HG02943 (cell line): ENCODE measurements at regions not wholly inside any gene's neighbourhood (a gene's known extent, or its start where the extent isn't known, plus 50 kb on each side); places are given as distances from the start of the nearest gene placed in this dataset.

Experiments
- ATAC-seq: cut with Tn5 transposase; IDR thresholded peaks from one replicate; pipeline ENCODE4 v1.9.1; 2021; ENCODE audit warnings: mild to moderate bottlenecking, low read depth, moderate library complexity; ENCODE audit not compliant: unreplicated experiment

DNA sequence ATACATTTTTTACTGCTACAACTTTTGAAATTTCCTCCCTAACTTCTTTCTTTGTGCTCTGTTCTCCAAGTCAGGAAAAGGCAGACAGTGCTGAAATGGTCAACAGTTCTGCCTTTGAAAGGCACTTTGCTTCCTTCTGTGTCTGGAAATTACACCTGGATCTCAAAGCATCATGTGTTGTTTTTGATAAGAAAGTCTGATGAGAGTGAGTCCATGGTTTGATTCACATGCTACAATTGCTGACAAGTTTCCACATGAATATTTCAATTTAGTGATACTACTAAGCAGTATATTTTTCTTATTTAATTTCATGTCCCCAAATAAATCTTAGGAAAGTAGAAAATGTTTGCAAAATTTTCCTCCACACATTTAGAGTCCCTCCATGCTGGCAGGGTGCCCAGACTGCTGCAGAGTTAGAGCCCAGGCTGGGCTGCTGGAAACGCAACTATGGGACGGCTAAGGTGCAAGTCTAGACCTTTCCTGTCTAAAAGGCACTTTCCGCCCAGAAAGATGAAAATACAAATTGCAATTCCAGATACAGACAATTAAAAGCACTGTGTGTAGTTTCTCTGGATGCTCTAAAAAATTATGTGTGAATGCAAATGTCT lies 96.6 kb upstream of the RUNX1 start:
- ATAC-seq: no peak

- ATAC-seq: no peak
These were observed 95.9 kb upstream of the RUNX1 start for GRCh38 chr21:35144978-35145377.

- ATAC-seq: no peak
These were observed 93.1 kb upstream of the RUNX1 start for GRCh38 chr21:35142036-35142815.

DNA sequence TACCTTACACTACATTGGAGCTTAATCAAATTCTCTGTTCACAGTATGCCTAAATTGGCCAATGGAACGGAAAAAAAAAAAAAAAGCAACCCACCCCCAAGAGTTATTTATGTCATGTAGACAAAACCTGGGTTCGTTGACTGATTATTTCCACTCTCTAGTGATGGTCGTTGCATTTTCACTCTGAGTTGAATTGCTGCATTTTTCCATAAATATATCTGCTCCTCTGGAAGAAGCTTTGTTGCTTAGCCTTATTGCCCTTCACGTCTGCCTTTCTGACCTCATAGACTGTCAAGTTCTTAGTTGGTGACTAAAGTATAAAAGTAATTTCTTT lies 90.2 kb upstream of the RUNX1 start:
- no peak for ATAC-seq

GRCh38 chr21:35138665-35139381 lies 89.7 kb upstream of the RUNX1 start:
- ATAC-seq: no peak

GRCh38 chr21:35136586-35137219 lies 87.6 kb upstream of the RUNX1 start:
- ATAC-seq: no peak

DNA sequence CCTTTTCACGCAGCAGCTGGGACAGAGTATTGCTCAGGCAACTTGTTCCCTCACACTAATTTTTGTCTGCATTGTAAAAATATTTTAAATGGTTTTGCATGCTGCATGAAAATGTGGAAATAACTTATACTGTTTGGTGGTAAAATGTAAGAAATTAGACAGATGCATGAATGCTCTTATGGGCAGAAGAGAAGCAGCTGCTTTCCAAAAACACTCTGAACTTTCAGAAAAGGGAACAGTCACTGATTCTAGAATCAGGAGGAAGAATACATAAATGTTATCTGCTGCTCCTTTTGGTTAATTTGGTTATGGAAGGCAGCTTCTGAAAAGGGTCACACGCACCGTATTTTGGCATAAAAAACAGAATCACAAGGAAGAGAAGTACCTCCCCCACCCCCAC lies 87.0 kb upstream of the RUNX1 start:
- no peak for ATAC-seq

- ATAC-seq: no peak
These were observed 86.4 kb upstream of the RUNX1 start for GRCh38 chr21:35135481-35135880.

GRCh38 chr21:35134309-35134708 lies 85.2 kb upstream of the RUNX1 start:
- no peak for ATAC-seq

DNA sequence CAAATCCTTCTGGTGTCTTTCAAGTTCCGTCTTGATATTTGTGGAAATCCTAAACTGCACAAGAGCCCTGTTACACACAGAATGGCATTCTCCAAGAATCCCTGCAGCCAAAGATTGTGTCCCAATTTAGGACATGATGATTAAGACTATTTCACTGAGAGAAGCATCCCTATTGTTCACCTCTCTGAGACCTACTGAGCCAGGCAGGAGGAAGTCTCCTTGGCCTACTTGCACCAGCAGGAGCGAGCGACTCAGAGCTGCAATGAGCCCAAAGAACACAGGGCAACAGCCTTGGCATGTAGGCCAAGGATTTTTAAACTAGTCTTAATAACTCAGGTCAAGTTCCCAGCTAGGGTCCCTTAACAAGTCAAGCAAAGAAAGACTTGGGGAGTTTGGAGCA lies 79.4 kb upstream of the RUNX1 start:
- ATAC-seq: no peak

DNA sequence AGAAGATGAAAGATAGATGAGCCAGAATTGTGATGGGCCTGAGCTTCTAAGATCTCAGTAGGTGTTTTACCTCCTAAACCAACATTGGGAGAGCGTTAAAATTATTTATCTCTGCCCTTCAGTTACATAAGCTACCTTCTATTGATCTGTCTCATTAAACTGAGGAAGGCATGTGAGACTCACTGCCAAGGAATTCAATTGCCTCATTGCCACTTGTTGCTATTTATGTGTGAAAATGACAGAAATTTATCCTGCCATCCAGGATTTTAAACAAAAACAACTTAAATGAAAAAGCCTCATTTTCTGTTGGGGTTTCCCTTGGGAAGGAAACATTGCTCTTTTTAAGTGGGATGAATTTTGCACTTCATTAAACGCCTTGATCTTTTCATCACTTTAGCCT lies 78.7 kb upstream of the RUNX1 start:
- no peak for ATAC-seq

DNA sequence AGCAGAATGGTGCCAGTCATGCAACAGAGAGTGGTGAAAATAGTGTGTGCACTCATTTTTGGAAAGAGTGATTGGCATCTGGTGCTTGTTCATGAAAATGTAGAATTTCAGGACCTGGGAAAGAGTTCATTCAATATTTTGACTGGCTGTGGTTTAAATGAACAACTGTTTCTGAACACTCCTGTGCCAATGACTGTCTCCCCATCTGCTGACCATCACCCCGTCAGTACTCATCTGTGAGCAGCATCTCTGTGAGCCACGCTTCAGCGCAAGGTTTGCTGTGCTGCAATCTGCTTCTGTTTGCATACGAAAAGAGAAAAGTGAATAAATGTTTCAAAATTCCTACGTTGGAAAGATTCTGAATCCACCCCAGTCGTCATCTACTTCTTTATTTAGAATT lies 77.9 kb upstream of the RUNX1 start:
- no peak for ATAC-seq

DNA sequence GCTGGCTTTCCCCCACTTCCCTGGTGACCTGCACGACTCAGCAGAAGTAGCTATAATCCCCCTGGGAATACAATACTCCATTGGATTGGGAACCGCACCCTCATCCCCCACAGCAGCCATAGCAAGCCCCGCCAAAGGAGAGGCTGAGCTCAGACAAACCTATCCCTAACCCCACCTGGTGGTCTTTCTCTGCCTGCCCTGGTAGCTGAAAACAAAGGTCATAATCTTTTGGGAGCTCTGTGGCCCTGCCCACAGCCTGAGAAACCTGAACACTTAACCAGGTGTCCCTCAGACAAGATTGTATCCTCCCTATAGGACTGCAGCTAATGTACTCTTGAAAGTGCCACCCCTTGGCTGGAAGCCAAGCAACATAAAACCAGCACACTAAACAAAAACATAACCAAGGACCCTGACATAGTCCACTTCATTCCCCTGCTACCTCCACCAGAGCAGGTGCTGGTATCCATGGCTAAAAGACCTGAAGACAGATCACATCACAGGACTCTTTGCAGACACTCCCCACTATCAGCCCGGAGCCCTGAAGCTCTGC lies 71.6 kb upstream of the RUNX1 start:
- no peak for ATAC-seq

- no peak for ATAC-seq
These were observed 70.5 kb upstream of the RUNX1 start for GRCh38 chr21:35119501-35120047.

DNA sequence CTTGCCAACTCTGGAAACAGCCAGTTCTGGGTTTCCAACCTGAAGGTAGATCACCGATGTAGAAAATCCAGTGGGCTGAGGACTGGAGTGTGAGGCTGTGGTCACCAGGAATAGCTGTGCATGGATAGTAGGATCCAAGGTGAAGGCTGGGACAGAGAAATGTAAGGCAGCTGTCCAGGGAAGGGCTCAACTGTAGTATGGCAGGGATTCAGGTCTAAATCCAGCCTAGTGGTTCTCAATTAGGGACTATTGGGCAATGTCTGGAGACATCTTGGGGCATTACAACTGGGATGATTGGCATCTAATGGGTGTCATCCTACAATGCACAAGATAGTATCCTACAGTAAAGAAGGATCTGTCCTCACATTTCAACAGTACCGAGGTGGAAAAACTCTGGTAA lies 67.7 kb upstream of the RUNX1 start:
- ATAC-seq: no peak

- ATAC-seq: no peak
These were observed 64.0 kb upstream of the RUNX1 start for GRCh38 chr21:35113064-35113463.

DNA sequence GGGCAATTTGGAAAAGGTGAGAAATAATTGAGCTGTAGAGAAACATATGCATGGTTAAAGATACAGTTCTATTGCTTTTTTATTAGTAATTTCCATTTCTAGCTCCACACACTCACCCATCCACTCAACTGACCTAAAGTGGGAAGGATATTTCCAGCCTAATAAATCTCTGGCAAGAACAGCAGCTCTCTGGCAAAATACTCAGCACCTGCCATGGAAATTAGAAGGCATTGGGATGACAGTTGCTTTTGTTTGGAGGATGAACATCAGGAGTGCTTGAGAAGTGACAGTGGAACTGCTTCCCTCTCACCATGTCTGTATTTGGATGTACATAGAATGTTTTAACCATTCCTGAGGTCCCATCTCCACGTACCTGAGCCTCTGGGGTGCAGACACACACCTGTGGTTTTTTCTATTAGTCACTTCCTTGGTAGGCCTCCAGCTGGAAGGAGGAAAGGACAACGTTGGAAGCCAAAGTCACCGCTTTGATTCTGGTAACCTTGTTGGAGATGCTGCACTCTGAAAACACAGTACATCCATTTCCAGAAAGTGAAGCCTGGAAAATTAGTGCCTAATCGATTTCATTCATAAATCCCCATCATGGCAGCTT lies 62.3 kb upstream of the RUNX1 start:
- no peak for ATAC-seq

- ATAC-seq: no peak
These were observed 59.8 kb upstream of the RUNX1 start for GRCh38 chr21:35108887-35109286.

DNA sequence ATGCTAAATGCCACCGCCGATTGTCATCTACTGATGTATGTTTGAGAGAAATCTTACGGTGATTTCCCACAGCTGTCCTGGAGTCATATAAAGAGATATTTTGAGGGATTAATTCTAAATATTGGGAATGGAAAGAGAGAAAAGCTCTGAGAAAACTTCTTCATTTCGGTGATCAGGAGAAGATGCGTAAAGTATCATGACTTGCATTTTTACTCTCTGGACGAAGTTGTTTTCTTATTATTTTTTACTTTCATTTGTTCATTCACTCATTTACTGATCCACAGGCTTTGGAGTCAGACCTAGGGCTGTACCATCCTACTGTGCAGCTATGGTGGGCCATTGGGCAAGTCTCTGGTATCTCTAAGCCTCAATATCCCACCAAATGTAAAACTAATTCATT lies 58.4 kb upstream of the RUNX1 start:
- no peak for ATAC-seq

DNA sequence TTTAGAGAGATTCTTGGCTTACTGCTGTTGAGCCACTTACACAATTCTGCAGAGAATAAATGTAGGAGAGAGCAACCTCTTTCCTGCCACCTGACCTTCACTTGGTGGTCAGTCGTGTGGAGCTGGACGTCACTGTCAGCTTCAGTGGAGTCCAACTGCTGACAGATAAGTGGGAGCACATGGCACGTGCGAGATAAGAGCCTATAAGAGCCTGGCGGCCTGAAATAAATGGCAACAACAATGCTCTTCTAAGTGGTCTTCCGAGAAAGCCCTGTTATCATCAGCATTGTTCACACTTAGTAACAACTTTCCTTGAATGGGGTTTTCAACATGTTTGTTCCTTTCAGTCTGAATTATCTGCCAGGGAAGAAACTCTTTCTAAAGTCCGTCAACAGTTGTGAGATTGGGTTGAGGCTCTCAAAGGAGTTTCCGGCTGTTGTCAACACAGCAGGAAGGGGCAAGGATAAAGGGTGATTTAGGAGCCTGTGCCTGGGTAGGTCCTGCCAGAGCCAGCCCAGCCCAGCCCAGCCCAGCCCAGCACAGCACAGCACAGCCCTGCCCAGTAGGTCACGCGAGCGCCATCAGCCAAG lies 57.2 kb upstream of the RUNX1 start:
- no peak for ATAC-seq
